ENCODE measurements at regions not wholly inside any gene's neighbourhood (a gene's known extent, or its start where the extent isn't known, plus 50 kb on each side); places are given as distances from the start of the nearest gene placed in this dataset.
A peak's percentile ranks its signal among the peaks of the same experiment; 100 is the strongest.

DNA sequence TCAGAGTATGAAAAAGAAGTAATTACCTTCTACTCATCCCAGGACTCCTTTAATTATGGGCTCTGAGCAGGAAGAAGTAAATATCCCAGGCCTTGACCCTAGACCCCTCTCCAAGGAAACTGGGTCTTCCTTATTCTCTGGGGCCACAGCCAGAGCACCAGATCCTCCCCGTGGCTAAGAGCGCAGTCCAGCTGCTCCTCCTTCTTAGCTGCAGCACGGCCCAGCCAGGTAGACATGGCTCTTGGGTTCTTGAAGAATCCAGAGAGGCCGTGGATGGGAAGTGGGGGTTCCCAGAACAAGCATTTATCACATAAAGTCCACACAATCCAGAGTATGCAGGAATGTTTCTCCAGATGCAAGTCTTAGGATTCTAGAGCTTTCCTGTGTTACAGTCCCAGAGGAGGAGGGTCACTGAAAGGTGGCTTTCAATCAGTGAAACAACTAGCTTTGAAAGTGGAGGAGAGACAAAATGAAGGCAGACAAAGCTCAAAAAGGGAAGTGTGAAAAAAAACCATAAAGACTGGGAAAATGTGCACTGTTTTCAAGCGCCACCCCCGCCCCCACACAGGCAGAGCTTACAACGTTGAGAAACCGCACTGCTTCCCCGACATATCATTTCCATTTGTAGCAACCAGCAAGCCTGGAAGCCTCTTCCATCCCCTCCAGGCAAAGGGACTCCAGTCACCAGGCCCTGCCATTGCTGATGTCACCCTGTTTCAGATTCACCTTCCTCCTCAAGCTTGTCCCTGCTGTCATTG lies 396.5 kb upstream of the MKI67 start:
- no peak for FAIRE-seq
- no peak for DNase-seq (ENCODE audit: low spot score)

DNA sequence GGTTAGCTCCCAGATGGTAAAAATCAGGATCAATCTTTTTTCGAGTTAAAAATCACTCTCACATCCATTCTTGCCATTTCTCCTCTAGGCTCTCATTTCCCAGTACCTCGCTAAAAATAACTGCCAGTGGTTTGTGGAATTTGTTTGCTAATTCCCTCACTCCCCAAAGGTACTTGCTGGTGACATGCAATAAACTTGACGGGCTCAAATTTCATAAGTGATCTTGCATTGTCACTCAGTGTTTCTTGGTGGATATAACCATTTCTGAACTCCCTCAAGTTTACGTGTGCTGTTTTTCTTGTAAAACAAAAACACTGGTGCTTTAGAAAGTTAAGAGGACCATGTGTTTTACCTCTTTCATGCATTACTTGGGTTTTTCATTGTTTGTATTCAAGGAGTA lies 399.2 kb upstream of the MKI67 start:
- FAIRE-seq (no peak), DNase-seq (ENCODE audit: low spot score) (no peak)

DNA sequence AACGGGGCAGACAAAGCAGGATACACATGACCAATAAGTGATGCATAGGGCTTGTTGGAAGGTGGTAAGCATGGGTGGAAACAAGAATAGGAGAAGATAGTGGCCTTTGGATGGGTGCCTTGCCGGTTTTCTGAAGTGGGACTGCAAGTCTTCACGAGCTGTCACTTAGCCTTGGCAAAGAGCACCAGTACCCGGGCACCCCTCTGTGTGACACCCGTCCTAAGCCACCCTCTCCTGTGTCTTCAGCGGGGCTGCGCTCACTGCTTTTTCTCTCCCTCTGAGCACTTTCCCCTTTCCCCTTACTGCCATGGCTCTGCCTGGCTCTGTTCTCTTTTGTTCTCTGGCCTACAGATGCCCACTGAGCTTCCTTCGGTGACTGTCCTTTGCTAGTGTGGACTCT lies 399.7 kb upstream of the MKI67 start:
- no peak for FAIRE-seq

DNA sequence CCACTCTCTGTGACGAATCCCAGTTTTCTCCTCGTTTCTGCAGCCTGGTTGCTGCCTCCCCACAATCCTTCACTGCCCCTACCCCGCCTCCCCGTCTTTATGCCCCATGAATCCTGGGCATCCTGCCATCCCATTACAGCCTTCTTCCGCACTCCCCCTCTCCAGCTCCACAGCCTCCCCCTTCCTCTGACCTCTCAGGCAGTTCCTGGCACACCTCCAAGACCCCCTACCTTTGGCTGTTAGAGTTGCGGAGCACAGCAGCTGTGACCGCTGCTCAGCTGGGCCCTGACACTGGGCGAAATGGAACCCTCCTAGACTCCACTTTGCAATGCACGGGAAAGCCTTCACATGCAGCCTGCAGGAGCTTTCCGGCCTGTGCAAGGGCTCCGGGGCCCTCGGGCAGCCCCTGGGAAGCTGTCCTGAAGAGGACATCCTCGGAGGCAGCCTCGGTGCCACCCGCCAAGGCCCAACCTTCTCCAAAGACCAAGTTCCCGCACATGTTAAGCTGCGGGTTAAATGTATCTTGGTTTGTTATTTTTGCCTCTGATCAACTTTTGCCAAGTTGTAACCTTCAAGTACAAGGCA lies 400.7 kb upstream of the MKI67 start:
- peak; percentile 30 for DNase-seq (ENCODE audit: low spot score)
- no peak for FAIRE-seq

More for the DNA sequence above, 399.7 kb upstream of the MKI67 start:
- no peak for DNase-seq (ENCODE audit: low spot score)

DNA sequence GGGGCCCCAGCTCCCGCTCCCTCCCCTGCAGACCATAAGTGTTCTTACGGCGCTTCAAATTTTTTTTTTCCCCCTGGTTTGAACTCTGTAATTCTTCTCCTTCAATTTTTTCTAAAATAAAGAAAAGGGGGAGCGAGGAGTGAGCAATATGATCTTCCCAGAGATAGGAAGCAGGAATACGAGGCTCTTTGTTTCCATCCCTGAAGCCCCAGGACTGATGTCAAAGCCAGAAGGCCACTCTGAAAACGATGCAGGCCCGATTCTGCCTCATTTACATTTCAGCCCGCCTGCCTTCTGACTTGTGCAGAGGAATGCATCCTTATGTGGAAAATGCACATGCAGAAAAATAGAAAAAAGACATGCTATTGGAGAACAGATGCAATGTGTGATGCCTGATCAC lies 401.5 kb upstream of the MKI67 start:
- no peak for FAIRE-seq
- DNase-seq (ENCODE audit: low spot score) = no peak

DNA sequence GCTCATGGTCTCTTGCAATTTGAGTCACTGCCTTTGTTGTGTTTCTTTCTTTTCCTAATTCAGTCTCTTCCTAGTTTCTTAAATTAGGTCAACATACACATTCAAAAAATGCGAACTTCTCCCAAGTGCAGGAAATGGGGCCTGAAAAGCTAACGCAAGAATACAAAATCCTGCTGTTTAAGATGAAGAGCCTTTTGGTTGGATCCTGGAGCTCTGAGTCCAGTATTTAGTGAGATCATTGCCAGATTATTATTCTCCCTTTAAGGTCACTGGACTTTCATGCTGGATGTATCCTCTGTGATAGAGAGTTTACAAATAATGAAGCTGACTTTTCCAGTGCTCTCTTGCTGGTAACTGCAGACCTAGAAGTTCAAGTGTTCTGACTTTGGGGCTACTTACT lies 401.9 kb upstream of the MKI67 start:
- DNase-seq (ENCODE audit: low spot score) (no peak), FAIRE-seq (no peak)

DNA sequence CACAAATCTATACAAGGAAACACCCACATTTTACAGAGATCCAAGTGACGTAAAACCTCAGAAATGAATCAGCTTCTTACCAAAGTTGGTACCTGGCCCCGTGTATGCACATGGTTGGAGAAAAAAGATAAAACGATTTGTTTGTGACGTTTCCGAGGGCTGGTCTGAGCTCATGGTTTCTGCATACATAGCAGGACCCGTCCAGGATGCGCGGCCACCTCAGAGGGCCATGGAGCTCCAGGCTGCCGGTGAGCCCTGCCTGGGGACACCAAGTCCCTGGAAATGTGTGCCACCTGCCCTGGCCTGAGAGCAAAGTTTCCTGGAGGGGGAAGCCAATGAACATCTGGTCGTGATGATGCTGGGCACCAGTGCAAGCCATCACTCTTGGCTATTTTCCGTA lies 402.6 kb upstream of the MKI67 start:
- DNase-seq (ENCODE audit: low spot score) (no peak), FAIRE-seq (no peak)

DNA sequence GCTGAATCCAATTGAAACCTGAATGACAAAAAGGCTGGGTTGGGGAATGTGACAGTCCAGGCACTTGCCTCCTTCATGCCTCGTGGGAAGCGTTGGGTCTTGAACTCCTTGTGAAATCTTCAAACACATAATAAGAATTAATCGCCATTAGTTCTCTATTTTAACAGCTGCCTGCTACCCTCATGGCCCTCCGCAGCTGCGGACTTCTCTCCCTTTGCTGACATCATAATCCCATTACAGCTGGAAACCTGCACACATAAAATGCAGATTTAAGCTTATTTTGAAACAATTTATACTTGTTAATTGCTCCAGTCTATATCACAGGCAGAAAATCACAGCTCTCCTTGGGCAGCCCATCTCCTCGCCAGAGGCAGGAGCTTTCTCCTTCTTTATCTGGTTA lies 403.0 kb upstream of the MKI67 start:
- FAIRE-seq (no peak), DNase-seq (ENCODE audit: low spot score) (no peak)

DNA sequence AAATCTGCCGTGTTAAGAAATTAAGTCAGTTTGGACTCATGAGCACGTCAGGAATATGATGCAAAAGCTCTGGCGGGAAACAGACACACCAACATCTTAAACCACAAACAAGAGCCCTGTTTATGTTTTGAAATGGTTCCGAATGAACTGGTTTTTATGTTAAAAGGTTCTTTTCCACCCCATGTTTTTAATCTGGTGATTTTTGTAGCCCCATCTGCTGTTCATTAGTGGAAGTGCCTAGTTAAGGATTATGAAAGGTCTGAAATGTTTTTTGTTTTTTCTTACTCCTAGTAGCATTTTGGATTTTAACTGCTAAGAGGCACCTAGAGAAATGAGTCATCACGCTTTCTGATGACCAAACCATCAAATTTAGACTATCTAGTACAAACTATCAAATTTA lies 404.1 kb upstream of the MKI67 start:
- FAIRE-seq (no peak), DNase-seq (ENCODE audit: low spot score) (peak; percentile 6)

DNA sequence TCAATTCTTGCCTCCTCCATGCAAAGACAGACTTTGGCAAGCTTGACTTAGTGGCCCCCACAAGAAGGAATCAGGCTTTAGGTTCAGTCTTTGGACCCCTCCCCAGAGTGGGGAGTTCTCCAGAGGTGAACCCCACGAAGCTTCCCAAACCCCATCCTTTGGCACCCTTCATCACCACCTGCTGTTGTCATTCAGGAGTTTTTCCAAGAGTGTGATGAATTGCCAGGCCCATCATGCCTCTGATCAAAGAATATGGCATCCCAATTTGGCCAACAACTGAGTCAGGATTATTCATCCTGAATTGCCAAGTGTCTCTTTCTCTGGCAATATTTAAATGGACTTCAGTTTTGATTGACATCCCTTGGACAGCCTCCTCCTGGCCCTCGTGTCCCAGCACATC lies 404.7 kb upstream of the MKI67 start:
- no peak for FAIRE-seq
- no peak for DNase-seq (ENCODE audit: low spot score)

DNA sequence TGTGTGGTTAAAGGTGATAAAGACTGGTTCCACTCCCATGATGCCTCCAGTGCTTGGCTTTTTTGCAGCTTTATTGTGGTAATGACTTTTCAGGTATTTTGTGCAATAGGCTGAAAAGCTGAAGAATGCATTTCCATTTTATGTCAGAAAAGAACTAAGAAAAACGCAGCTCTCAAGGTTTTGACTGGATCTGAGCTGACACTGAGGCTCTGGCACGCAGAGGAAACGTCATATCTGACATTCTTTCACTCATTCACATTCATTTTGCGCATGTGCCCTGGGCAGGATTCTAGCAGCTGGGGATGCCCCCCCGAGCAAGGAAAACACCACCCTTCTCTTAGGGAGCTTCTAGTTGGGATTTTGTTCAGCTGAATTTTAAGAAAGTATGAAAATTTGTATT lies 408.5 kb upstream of the MKI67 start:
- no peak for FAIRE-seq
- no peak for DNase-seq (ENCODE audit: low spot score)

DNA sequence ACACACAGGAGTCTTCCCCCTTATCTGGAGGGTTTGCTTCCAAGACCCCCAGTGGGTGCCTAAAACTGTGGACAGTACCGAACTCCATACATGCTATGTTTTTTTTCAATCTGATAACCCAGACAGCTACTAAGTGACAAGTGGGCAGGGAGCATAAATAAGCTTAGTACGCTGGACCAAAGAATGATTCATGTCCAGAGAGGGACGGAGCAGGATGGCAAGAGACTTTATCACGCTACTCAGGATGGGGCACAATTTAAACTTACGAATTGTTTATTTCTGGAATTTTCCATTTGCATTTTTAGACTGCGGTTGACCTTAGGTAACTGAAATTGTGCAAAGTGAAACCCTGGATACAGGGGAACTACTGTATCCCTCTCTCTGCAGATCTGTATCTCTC lies 410.0 kb upstream of the MKI67 start:
- DNase-seq (ENCODE audit: low spot score) (no peak), FAIRE-seq (no peak)

DNA sequence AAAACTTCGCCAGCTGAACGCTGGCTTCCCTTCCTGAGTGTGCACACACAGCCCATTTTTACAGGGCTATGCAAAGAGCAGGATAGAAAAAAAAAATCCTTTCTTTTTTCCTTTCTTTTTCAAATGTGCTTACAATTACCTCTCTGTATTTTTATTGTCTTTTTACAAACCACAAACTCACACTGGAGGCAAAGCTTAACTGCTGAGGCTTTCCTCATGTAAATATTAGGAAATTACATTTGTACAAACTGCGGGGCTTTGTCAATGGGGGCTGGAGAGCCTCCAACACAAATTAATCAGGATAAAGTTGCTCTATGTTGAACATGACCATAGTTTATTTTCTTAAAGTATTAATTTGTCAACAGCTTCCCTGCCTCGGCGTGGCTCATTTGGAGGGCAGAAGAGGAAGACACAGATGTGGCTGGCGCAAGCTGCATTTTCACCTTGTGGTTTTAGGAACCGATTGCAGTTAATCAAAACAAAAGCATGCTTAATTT lies 411.7 kb upstream of the MKI67 start:
- no peak for FAIRE-seq

DNA sequence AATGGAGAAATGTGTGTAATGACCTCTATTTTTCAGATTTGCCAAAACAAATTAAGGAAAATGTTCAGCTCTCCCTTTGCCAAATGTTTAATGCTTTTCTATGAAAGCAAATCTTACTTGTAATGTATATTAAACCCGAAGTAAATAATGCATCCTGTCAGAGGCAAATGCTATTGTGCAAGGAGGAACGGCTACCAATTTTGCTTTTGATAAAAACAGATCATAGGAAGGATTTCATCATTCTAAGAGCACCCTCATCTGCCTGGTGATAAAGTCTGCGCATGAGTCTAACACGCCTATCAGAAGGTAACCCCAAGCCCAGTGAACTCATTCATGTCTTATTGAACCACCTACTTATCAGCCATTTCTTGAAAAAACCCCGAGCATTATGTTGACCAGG lies 412.4 kb upstream of the MKI67 start:
- FAIRE-seq (no peak), DNase-seq (ENCODE audit: low spot score) (no peak)

More for the DNA sequence above, 411.7 kb upstream of the MKI67 start:
- no peak for DNase-seq (ENCODE audit: low spot score)

DNA sequence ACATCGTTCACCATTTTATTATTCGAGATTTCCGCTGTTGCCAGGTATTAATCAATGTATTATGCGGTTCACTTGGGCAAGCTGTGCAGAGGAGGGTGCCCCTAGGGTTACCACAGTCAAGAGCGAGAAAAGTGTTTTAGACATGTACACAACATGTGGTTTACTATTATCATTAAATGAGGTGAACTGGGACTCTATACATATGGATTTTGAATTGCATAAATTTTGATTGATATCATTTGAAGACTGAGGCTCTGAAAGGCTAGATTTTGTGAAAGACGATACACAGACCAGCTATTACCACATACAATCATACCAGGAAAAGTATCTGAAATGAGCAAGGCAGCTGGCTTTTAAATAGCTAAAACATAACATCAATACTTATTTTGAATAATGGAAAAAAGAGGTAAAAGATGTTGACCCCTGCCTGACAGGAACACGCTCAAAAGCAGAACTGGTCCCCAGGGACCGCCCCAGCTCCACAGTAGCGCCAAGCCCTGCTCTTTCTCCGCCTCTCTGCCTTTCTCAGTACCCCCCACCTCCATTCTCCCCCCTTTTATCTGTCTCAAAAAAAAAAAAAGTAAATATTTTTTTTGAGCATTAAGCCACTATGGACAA lies 413.4 kb upstream of the MKI67 start:
- no peak for DNase-seq (ENCODE audit: low spot score)

DNA sequence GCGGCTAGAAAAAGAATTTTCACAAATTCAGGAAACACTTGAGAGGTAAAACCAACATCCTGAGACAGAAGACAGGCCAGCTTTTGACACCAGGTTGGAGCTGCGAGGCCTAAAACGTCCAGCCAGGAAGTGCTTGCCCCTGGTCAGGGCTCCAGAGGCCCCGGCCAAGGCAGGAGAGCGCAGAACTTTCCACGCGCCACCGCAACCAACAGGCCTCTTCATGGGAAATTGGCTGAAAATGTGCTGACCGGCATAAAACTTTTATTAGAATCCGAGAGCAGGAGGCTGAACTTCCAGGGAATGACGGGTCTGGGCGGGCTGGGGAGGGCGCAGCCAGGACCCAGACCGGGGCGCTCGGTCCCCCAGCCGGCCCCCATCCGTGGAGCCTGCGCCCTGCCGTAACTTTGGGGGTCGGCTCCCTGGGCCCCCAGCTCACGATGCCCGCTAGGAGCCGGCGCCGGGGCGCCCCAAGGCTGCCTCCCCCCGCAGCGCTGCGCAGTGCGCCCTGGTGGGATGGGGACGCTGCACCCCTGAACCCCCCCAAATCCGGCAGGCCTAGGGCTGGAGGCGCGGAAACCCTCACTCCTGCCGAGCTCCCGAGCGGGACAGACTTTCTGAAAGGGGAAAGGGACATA lies 414.0 kb upstream of the MKI67 start:
- FAIRE-seq = no peak
- DNase-seq (ENCODE audit: low spot score) = no peak

More for the DNA sequence above, 413.4 kb upstream of the MKI67 start:
- FAIRE-seq = no peak

DNA sequence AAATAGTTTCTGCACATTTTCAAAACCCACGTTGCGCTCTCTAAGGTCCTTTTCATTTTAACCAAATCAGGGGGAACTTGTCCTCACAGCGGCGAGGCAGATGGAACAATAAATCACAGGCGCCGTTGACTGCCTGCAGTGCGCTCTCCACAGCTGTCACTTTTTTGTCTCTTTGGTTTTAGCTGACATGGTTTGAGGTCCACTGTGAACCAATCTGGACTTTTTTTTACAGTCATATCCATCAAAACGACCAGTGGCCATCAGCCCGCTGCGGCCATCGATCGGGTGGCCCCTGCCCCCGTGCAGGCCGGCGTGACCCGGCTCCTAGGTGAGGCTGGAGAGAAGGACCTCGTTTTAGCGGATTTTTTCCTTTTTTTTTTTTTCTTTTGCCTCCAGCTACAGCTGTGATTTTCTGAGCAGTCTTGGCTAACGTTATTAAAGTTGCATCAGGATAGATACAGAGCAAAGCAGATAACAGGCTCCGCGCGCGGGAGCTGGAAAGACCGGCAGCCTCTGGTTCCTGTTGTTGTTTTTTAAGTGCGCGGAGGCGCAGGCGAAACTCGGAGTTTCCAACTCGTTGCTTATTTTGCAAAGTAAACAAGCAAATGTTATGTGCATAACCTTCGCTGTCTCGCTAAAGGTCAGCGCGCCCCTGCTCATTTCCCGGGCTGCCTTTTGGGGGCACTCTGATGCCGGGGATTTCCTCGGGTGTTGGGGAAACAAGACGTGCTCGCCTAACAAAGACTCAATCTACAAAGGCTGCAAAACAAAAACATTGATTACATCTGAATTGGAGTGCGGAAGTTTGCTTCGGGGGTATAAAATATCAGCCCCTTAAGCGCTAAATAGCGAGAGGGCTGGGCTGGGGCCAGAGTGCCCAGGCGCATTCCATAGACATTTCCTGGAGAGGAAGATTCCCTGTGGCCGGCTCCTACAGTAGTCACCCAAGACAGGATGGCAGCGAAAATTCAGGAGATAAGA lies 414.8 kb upstream of the MKI67 start:
- DNase-seq (ENCODE audit: low spot score) = peak; percentile 16

DNA sequence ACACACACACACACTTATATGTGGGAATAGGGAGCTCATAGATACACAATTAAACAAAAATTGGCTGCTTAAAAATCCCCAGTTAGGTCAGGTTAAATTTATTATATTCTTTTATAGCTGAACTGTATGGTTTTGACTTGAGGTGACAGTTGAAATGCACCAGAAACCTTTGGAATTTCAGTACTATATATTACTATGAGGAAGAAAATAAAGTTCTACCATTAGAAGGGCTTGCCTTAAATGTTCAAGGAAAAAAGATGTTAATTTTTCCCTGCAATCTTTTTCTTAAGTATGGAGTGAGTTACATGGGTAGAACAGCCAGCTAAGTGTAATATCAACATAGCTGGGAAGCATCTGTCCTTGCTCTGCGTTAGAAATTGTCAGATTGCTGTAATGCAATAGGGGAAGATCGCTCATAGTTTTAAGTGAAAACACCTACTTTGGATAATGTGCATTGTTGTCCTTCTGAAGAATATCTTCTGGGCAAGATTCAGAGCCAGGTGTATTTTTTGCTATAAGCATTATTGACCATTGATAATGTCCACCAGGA lies 415.8 kb upstream of the MKI67 start:
- FAIRE-seq (no peak), DNase-seq (ENCODE audit: low spot score) (no peak)

More for the DNA sequence above, 414.8 kb upstream of the MKI67 start:
- no peak for FAIRE-seq

DNA sequence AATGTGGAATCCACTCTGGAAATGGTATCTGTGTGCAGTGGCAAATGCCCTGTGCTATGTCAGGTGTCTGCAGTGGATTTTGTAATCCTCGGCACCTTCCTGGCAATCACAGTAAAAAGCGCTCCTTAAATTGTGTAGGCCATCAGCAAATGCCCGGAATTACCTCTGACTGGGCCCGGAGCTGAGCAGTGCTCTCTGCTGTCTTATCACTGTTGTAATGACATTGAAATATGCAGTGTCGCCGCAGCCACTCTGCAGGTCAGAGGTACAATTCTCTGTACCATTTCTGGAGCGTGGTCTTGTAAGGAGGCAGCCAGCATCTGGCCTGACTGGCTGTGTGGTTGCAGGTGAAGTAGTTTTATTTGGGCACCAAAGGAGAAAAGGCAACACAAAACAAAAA lies 416.4 kb upstream of the MKI67 start:
- FAIRE-seq (no peak), DNase-seq (ENCODE audit: low spot score) (no peak)

DNA sequence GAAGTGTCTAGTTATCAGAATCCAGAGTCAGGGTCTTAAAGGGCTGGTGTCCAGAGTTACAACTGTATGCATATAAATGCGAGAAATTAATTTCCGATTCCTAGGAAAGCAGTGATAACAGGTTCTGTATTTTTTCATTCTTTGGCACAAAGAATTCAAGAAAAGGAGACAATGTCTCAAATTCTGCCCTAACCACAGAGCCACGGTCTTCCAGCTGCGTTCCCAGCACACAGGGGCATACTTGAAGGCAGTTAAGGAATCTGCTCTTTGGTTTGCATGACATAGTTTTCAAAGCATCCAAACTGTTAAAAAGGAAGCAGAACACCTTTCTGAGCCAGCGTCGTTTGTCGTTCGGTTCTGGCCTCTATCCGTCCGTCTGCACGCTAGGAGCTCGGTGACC lies 416.9 kb upstream of the MKI67 start:
- FAIRE-seq (no peak), DNase-seq (ENCODE audit: low spot score) (no peak)

DNA sequence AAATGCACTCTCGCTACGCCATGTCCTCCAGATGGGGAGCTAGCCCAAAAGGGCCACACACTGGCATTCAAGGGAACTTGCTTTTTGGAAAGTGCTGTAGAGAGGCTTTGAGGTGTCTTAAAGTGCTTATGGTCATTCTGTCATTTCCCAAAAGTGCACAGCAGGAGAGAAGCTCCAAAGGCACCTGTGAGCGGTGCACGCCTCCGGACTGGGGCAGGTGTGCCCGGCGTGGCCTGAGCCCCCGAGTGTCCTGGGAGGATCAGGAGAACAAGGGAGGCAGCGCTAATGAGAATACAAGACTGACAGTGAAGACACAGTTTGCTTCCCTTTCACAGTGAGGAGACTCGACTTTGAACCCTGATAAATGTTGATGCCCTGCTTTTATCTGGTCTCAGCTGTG lies 419.0 kb upstream of the MKI67 start:
- DNase-seq (ENCODE audit: low spot score) = no peak
- FAIRE-seq = no peak

All from urothelium cell line (cell line).